Peyer's patch (tissue), 4 donors: ENCODE measurements at regions not wholly inside any gene's neighbourhood (a gene's known extent, or its start where the extent isn't known, plus 50 kb on each side); places are given as distances from the start of the nearest gene placed in this dataset.

Experiments used
- DNase-seq, 3 donors: peaks; one replicate each; pipeline ENCODE4 v3.0.0-alpha.2; 2017 to 2019
- H3K27ac ChIP-seq, 4 donors: fragments of 200-600 bp; sonication (generic); one replicate each; pipeline ENCODE4 v1.5.1; 2016 to 2019
- H3K27me3 ChIP-seq, 2 donors: fragments of 200-600 bp; sonication (generic); one replicate each; pipeline ENCODE4 v1.5.1; 2019
- H3K36me3 ChIP-seq, 3 donors: fragments of 200-600 bp; sonication (generic); one replicate each; pipeline ENCODE4 v1.5.1; 2016 to 2019
- H3K4me1 ChIP-seq, 4 donors: fragments of 200-600 bp; sonication (generic); one replicate each; pipeline ENCODE4 v1.5.1; 2016 to 2019
- H3K4me3 ChIP-seq, 4 donors: fragments of 200-600 bp; sonication (generic); 1 replicate in 3 of 4; 2 replicates in 1 of 4; pipeline ENCODE4 v1.5.1; 2016 to 2019; ENCODE audit warnings: mild to moderate bottlenecking in 1 of 4
- H3K9me3 ChIP-seq, 4 donors: fragments of 200-600 bp; sonication (generic); one replicate each; pipeline ENCODE4 v1.5.1; 2016 to 2019; ENCODE audit warnings: mild to moderate bottlenecking in 1 of 4
- POLR2A ChIP-seq, 2 donors: fragments of 450-650 bp; IDR thresholded peaks; one replicate each; pipeline ENCODE4 v1.5.1; 2017; ENCODE audit warnings: antibody characterized with exemption in 2 of 2, mild to moderate bottlenecking in 2 of 2, moderate library complexity in 2 of 2
- TF ChIP-seq, protein P1 (sequence below), 6 experiments: fragments of 450-650 bp in 4 of 6; fragments of 200-600 bp in 2 of 6; sonication (generic) in 1 of 6; IDR thresholded peaks; one replicate each; pipeline ENCODE4 v1.5.1; 2017 to 2019; ENCODE audit warnings: antibody characterized with exemption in 6 of 6, mild to moderate bottlenecking in 3 of 6, moderate library complexity in 1 of 6

DNA sequence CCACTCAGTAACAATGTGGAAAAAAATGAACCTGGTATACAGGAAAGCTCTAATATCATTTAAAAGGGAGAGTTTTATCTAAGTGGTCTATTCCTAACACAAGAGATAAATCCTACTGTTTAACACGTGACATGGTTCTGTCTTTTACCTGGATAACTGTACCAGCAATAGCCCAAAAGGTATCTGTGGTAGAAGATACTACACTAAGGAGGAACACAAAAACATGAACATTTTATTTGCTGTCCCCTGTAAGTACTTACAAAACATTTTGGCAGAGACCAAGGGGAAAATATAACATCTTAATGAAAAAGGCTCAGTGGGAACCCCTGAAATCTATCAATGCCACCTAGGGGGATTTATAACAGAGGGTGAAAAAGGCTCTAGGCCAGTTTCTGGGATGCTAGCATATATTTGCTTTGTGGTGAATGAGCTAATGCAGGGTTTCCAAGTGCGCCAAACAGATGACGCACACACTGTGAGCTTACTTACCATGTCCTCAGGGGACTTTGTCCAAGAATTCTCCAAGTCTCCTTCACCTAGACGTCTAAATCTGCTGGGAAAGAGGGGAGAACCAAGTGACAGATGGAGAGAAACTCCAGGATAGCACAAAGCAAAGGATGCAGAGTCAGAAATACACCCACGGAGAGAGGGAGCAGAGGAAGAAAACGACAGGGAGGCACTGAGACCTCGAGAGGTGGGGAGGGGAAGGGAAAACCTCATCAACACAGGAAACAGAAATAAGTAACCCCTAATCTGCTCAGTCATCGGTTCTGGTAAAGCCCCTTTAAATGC is 112.5 kb upstream of the PRNP start:
- no peaks in the 10 kb centered on the region for H3K4me1 ChIP-seq
- H3K9me3 ChIP-seq: no peaks in the 10 kb centered on the region
- H3K27me3 ChIP-seq: no peaks in the 10 kb centered on the region
- no peak for TF ChIP-seq POLR2A (IDR thresholded peaks at IDR 0.05)
- TF ChIP-seq, protein P1, sequence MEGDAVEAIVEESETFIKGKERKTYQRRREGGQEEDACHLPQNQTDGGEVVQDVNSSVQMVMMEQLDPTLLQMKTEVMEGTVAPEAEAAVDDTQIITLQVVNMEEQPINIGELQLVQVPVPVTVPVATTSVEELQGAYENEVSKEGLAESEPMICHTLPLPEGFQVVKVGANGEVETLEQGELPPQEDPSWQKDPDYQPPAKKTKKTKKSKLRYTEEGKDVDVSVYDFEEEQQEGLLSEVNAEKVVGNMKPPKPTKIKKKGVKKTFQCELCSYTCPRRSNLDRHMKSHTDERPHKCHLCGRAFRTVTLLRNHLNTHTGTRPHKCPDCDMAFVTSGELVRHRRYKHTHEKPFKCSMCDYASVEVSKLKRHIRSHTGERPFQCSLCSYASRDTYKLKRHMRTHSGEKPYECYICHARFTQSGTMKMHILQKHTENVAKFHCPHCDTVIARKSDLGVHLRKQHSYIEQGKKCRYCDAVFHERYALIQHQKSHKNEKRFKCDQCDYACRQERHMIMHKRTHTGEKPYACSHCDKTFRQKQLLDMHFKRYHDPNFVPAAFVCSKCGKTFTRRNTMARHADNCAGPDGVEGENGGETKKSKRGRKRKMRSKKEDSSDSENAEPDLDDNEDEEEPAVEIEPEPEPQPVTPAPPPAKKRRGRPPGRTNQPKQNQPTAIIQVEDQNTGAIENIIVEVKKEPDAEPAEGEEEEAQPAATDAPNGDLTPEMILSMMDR (IDR thresholded peaks at IDR 0.05): no peak
- H3K27ac ChIP-seq: no peak overlapping the region
- no peak overlapping the region for H3K4me3 ChIP-seq
- no peaks in the 10 kb centered on the region for H3K36me3 ChIP-seq
- no peak for DNase-seq

DNA sequence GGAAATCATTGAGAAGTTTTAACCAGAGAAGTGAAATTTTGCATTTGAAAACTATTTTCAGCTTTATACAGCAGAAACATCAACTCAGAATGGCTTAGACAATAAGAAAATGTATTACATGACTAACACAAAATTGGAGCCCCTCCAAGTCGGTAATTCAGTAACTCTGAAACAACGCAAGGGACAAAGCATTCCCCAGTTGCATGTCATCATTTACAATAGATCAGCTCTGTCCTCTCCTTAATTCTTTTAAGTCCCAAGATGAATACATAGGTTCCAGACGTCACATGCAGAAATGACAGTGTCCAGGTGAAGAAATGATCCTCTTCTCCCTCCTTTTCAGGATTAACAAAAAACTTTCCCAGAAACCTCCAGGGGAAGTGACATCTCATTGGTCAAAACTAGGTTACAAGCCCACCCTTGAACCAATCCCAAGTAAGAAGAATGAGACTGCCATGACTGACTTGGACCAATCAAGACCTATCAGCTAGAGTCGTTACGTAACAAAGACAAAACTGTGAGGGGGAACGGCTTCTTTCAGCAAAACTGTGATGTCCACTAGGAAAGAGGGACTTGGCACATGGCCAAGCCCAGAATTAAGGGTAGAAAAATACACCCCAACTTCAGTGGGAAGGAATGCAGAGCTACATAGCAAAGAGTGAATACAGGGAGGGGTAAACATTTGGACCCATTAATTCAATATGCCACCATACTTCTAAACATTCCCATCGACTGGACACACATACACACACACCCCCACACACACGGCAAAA is 114.3 kb upstream of the PRNP start:
- Histone ChIP-seq H3K36me3 (no peaks in the 10 kb centered on the region), H3K4me1 (no peaks in the 10 kb centered on the region), H3K9me3 (no peaks in the 10 kb centered on the region), H3K4me3 (no peak overlapping the region), H3K27ac (no peak overlapping the region), H3K27me3 (no peaks in the 10 kb centered on the region)
- no peak for DNase-seq
- TF ChIP-seq POLR2A (IDR thresholded peaks at IDR 0.05): no peak
- TF ChIP-seq, protein P1 (IDR thresholded peaks at IDR 0.05): no peak

DNA sequence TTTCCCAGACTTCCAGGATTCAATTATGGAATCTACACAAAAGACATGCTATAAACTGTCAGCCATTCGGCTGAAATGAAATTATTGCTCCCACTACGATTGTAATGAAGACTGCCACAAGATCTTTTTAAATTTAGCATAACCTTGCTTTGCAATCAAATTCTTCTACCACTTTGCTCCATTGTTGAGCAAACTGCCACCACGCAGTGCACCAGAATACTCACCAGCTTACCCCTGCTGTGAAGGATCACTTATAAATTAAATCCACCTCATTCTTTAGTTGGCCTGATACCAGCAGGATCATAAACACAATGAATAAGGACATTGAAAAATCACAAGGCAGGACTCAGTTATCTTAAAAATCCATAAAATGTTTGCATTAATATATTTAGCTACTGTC is 116.4 kb upstream of the PRNP start:
- H3K27ac ChIP-seq: no peak overlapping the region
- no peaks in the 10 kb centered on the region for H3K36me3 ChIP-seq
- no peak for DNase-seq
- TF ChIP-seq, protein P1 (IDR thresholded peaks at IDR 0.05): no peak
- TF ChIP-seq POLR2A (IDR thresholded peaks at IDR 0.05): no peak
- no peaks in the 10 kb centered on the region for H3K4me1 ChIP-seq
- no peaks in the 10 kb centered on the region for H3K9me3 ChIP-seq
- H3K4me3 ChIP-seq: no peak overlapping the region
- H3K27me3 ChIP-seq: no peaks in the 10 kb centered on the region

DNA sequence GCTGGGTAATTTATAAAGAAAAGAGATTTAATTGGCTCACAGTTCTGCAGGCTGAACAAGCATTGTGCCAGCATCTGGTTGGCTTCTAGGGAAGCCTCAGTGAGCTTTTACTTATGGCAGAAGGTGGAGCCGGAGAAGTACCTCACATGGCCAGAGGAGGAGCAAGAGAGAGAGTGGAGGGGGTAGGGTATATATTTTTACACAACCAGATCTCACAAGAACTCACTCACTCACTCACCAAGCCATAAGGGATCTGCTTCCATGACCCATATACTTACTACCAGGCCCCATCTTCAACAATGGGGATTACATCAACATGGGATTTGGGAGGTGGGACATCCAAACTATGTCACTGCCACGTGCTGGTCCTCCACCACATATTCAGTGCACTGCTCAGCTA is 117.2 kb upstream of the PRNP start:
- no peak for DNase-seq
- Histone ChIP-seq H3K4me3 (no peak overlapping the region), H3K27me3 (no peaks in the 10 kb centered on the region), H3K36me3 (no peaks in the 10 kb centered on the region), H3K27ac (no peak overlapping the region), H3K9me3 (no peaks in the 10 kb centered on the region), H3K4me1 (no peaks in the 10 kb centered on the region)
- TF ChIP-seq, protein P1 (IDR thresholded peaks at IDR 0.05): no peak
- TF ChIP-seq POLR2A (IDR thresholded peaks at IDR 0.05): no peak

DNA sequence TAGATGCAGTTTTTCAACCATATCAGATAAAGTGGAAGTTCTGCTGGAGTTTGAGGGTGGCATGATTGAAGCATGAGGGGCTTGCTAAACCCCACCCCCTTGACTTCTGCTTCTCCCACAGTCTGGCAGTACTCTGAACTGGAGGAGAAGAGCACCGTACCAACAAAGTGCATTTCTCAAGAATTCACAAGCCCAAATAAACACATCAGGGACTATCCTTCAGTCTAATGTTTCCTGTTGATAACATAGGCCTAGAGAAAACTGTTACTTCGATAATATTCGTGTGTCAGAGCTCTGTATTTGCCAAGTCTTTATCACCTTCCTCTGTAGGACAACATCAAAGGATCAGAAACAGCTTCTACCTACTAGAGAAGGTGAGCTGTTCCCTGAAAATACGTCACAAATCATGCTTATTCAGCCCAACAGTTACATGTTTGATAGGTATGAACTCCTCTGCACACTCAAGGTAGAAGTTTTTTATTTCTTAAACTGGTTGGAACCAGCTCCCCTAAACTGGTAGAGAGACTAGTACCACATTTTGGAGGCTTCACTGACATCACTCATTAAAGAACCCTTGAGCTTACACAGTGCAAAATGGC is 117.8 kb upstream of the PRNP start:
- Histone ChIP-seq H3K4me1 (no peaks in the 10 kb centered on the region), H3K27me3 (no peaks in the 10 kb centered on the region), H3K36me3 (no peaks in the 10 kb centered on the region), H3K9me3 (no peaks in the 10 kb centered on the region), H3K4me3 (no peak overlapping the region), H3K27ac (no peak overlapping the region)
- TF ChIP-seq, protein P1 (IDR thresholded peaks at IDR 0.05): no peak
- no peak for TF ChIP-seq POLR2A (IDR thresholded peaks at IDR 0.05)
- no peak for DNase-seq
